Stimulated activated CD4-positive, alpha-beta T cell treated with anti-CD3 and anti-CD28 coated beads, Interleukin-15, amount 100 ng/mL, for 24 hours (primary cell): ENCODE measurements at regions not wholly inside any gene's neighbourhood (a gene's known extent, or its start where the extent isn't known, plus 50 kb on each side); places are given as distances from the start of the nearest gene placed in this dataset.
"Not testable (repeated sequence)": the region's sequence is repeated elsewhere in the genome, so short reads cannot be mapped to it uniquely, and the experiment has no call there.

ENCODE experiments used
- DNase-seq: peaks from one replicate; pipeline ENCODE4 v3.0.0-alpha.2; 2020

DNA sequence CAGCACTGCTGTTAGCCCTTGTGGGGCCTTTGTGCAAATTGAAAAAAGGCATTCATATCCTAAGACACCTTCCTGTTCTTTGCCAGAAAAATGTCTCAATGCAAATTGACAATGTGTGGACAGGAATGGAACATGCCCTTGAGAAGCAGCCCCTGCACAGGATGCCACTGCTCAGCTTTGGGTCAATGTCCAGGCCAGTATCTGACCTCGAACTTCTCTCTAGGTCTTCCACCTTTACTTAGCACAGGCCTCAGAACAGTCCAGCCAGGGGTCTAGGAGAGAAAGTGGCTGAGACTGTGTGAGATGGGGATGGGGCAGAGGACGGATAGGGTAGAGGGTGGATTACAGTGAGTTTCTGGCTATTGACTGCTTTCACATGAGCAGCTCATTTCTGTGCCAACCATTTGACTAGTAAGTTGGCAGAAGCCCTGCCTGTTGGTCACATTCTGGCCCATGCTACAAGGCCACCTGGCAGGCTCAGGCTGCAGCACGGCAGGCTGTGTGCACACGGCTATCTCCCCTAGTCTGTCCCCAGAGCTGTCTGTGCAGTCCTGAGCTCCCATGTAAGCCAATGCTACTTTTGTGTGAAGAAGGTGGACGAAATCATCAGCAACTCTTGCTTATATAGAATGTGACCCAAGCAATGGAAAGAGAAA, 254.5 kb upstream of the PLGLB1 start:
- DNase-seq, result not testable (repeated sequence)

GRCh38 chr2:87276673-87277072, 255.0 kb upstream of the PLGLB1 start:
- DNase-seq, result not testable (repeated sequence)

DNA sequence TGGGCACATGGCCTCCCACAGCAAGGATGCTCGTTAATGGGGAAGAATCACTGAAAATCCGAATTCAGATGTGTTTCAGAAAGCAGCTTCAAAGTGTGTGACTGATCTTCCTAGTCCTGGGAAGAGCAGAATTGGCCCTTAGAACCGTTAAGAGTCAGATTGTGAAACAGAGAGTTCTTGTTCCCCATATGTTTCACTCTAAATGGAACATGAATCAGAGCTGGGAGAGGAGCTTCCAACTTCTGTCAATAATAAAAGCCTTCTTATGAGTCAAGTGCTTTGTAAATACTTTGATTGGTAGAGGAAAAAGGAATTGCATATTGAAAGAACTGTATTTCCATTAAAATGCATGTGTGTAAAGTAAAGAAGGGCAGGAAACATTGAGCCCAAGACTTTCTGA, 256.1 kb upstream of the PLGLB1 start:
- not testable (repeated sequence) for DNase-seq

- not testable (repeated sequence) for DNase-seq
Measured at GRCh38 chr2:87280596-87281355, 259.1 kb upstream of the PLGLB1 start.

GRCh38 chr2:87283735-87284470, 262.3 kb upstream of the PLGLB1 start:
- DNase-seq, result not testable (repeated sequence)

GRCh38 chr2:87284471-87284772, 262.8 kb upstream of the PLGLB1 start:
- not testable (repeated sequence) for DNase-seq

- not testable (repeated sequence) for DNase-seq
Measured at GRCh38 chr2:87285139-87285538, 263.5 kb upstream of the PLGLB1 start.

DNA sequence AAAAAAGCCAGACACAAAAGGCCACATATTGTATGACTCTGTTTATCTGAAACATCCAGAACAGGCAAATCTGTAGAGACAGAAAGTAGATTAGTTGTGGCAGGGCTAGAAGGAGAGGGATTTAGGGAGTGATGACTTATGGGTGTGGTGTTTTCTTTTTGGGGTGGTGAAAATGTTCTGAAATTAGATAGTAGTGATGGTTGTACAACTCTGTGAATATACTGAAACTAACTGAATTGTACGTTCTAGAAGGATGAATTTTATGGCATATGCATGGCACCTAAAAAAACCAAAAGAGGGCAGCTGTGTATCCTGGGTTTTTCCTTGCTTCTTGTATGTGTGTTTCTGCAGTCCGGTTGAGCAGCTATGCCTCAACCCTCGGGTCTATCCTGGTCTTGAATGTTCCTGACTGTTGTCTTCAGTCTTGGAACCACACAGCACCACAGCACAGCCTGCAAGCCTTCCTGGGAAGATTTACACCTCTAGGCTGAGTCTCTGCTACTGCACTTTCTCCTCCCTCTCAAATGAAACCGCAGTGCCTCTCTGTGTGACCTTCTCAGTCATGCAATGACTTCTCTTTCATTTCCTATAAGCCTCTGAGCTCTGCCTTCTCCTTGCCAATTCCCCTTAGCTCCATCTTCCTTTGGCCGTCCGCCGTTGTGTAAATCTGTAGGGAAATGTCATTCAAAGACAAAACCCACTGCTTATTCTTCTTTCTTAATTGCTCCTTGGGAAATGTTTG, 269.1 kb upstream of the PLGLB1 start:
- not testable (repeated sequence) for DNase-seq

DNA sequence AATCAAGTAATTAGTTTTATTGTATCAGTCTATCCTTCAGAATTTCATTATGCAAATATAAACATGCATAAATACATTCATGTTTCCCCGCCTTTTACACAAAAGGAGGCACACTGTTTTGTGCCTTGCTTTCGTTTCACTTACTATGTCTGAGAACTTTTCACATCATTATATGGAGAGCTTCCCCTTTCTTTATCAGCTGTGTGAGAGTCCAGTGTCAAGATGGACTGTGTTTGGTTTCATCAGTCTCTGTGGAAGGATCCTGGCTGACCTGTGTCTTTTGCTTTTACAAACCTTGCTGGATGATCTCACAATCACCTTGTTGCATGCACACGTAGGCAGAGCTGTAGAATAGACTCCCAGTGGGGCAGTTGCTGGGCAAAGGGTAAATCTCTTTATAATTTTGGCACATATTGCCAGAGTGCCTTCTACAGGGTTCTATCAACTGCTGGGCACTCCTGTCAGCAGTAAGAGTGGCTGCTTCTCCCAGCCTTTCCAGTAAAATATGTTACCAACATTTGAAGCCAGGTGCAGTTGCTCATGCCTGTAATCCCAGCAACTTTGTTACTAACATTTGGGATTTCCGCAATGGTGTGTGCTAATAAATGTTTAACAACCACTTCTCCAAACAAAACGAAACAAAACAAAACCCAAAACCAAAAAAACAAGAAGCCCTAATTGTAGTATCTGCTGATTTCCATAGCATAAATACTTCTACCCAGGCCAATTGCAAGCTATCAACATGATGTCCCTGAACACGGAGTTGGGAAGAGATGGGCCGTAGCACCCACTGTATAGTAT, 270.0 kb upstream of the PLGLB1 start:
- DNase-seq, result not testable (repeated sequence)

DNA sequence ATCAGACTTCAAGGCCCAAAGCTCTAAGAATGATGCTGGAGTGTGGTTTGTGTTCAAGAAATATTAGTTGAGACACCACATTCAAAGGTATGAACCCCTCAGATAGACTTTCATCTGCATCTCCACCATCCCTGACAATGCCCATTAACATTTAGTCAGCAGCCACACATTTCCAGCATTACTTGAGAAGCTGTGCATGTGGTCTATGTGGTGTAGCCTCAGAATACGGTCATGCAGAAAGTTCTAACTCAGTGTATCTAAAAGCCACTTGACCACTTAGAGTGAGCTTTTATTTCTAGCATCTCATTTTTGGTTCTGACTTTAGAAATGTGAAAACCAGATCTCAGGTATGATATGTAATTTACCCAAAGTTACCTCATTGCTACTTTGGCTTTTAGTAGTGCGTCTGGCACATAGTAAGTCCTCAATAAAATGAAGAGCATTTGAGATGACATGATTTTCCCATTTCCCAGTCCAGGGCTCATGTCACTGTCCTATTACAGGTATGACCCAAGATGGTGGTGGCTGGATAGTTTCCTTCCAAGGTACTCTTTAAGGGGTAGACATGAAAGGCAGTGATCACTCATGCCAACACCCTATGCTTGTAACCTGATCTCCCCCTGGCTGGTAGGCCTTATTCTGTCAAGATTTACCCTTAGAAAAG, 272.4 kb upstream of the PLGLB1 start:
- not testable (repeated sequence) for DNase-seq

- not testable (repeated sequence) for DNase-seq
Measured at GRCh38 chr2:87295135-87295534, 273.5 kb upstream of the PLGLB1 start.

GRCh38 chr2:87301349-87301748, 279.7 kb upstream of the PLGLB1 start:
- DNase-seq, result not testable (repeated sequence)

GRCh38 chr2:87301871-87302270, 280.2 kb upstream of the PLGLB1 start:
- DNase-seq, result not testable (repeated sequence)

- not testable (repeated sequence) for DNase-seq
Measured at GRCh38 chr2:87308621-87309020, 287.0 kb upstream of the PLGLB1 start.

GRCh38 chr2:87309785-87310184, 288.1 kb upstream of the PLGLB1 start:
- not testable (repeated sequence) for DNase-seq

- peak; percentile 14 for DNase-seq
Measured at GRCh38 chr2:87311896-87312441, 290.3 kb upstream of the PLGLB1 start.

DNA sequence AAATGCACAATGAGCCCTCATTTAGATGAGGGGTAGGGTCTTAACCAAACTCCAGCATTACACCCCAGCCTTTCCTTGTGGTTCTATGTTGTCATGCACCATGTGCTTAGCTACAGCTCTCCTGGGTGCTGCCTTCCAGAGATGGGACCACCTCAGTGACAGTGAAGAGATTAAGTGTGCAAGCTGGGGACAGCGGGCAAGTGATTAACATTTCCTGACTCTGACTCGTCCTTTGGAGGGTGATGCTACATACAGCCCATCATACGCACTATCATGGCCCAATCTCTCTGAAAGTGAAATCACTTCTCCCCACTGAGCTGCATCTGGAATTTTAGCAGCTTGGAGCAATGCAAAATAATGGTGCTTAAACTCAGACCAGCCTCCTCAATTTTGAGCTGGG, 293.0 kb upstream of the PLGLB1 start:
- DNase-seq, result not testable (repeated sequence)

DNA sequence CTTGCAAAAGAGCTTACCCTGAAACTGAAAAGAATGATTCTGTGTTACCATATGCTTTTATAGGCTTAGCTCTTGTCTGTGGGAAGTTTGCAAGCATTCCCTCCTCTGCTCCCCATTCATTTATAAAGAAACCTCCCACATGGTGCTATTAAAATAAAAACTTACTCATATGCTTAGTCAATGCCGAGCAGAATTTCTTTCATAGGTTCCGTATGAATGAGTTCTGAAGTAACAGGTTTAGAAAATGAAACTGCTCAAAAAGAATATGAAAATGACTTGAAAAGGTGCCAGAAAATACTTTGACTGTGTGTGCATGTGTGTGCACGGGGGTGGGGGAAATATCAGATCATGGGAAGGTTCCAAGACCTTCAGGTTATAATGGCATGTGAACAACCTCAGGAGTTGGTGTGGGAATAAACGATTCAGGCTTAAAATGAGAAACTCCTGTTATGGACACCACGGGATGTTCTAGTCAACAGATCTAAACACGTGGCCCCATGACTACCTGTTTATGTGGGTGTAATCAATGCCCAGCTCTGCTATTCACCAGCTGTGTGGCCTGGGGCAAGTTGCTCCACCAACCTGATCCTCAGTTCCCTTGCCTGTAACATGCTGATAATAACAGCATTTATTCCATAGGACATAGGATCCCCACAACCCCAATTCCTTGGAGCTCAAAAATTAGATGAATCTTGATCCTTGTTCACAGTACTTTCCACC, 293.7 kb upstream of the PLGLB1 start:
- peak; percentile 52 for DNase-seq

DNA sequence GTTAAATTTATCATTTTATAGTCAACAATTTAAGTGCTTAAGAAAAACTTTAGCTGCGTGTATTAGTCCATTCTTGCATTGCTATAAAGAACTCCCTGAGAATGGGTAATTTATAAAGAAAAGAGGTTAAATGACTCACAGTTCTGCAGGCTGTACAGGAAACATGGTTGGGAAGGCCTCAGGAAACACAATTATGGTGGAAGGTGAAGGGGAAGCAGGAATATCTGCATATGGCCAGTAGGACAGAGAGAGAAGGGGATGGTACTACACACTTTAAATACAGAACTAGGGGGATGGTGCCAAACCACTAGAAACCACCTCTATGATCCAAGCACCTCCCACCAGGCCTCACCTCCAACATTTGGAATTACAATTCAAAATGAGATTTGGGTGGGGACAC, 295.5 kb upstream of the PLGLB1 start:
- not testable (repeated sequence) for DNase-seq

DNA sequence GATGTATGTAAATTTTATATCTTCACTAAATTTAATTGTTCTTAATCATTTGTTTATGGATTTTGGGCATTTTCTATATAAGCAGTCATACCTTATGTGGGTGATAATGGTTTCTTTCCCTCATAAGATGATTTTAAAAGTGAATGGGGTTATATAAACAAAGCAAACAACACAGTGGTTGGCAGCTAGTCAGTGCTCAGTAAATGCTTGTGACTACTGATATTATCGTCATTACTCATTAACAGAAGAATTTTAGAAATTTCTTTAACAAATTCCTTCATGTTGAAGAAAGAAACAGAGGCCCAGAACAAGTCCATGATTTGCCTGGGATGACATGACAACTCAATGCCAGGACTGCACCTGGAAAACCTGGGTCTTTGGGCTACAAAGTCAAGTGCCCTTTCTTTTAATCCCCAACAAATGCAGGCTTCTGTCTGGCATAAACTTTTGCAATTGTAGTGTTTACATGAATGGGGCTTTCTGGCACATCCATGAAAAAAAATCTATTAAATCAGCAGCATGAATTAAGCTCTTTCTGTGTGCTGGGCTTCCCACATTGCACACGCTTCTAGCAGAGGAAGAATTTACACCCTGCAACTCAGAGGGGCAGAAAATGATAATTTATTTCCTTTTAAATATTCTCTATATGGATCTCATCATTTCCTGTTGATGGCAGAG, 297.3 kb upstream of the PLGLB1 start:
- DNase-seq, result not testable (repeated sequence)
